Renal cortical epithelial cell (primary cell): ENCODE measurements at regions not wholly inside any gene's neighbourhood (a gene's known extent, or its start where the extent isn't known, plus 50 kb on each side); places are given as distances from the start of the nearest gene placed in this dataset.
"Not testable (repeated sequence)": the region's sequence is repeated elsewhere in the genome, so short reads cannot be mapped to it uniquely, and the experiment has no call there.

Source experiments
- DNase-seq: peaks from one replicate; pipeline ENCODE4 v3.0.0-alpha.2; 2011; ENCODE audit warnings: low read depth

- no peak for DNase-seq
These were observed 241.6 kb downstream of the SUCLG1 start for GRCh38 chr2:84217456-84217855.

GRCh38 chr2:84214455-84214854 is 244.6 kb downstream of the SUCLG1 start:
- no peak for DNase-seq

GRCh38 chr2:84212611-84213314 is 246.3 kb downstream of the SUCLG1 start:
- DNase-seq = no peak

- no peak for DNase-seq
These were observed 249.1 kb downstream of the SUCLG1 start for GRCh38 chr2:84209941-84210340.

GRCh38 chr2:84204995-84205394 is 254.1 kb downstream of the SUCLG1 start:
- no peak for DNase-seq

GRCh38 chr2:84202166-84202565 is 256.9 kb downstream of the SUCLG1 start:
- no peak for DNase-seq

- DNase-seq = no peak
These were observed 257.9 kb downstream of the SUCLG1 start for GRCh38 chr2:84201158-84201557.

GRCh38 chr2:84197901-84198300 is 261.2 kb downstream of the SUCLG1 start:
- DNase-seq = no peak

- no peak for DNase-seq
These were observed 264.0 kb downstream of the SUCLG1 start for GRCh38 chr2:84194949-84195644.

GRCh38 chr2:84194181-84194580 is 264.9 kb downstream of the SUCLG1 start:
- DNase-seq = no peak

- no peak for DNase-seq
These were observed 271.8 kb downstream of the SUCLG1 start for GRCh38 chr2:84187258-84187657.

- no peak for DNase-seq
These were observed 277.2 kb downstream of the SUCLG1 start for GRCh38 chr2:84181927-84182326.

- no peak for DNase-seq
These were observed 281.3 kb downstream of the SUCLG1 start for GRCh38 chr2:84177733-84178132.

- DNase-seq = no peak
These were observed 283.1 kb downstream of the SUCLG1 start for GRCh38 chr2:84175970-84176369.

GRCh38 chr2:84175340-84175739 is 283.7 kb downstream of the SUCLG1 start:
- peak; percentile 29 for DNase-seq

GRCh38 chr2:84173041-84173440 is 286.0 kb downstream of the SUCLG1 start:
- no peak for DNase-seq

GRCh38 chr2:84170979-84171378 is 288.1 kb downstream of the SUCLG1 start:
- DNase-seq = no peak

- DNase-seq = no peak
These were observed 289.2 kb downstream of the SUCLG1 start for GRCh38 chr2:84169871-84170270.

GRCh38 chr2:84168552-84168951 is 290.5 kb downstream of the SUCLG1 start:
- not testable (repeated sequence) for DNase-seq

GRCh38 chr2:84165256-84165655 is 293.8 kb downstream of the SUCLG1 start:
- no peak for DNase-seq

- DNase-seq = no peak
These were observed 298.6 kb downstream of the SUCLG1 start for GRCh38 chr2:84160453-84160852.

- no peak for DNase-seq
These were observed 300.5 kb downstream of the SUCLG1 start for GRCh38 chr2:84158605-84159004.

- DNase-seq = peak; percentile 4
These were observed 306.6 kb downstream of the SUCLG1 start for GRCh38 chr2:84152462-84152861.

- no peak for DNase-seq
These were observed 314.7 kb downstream of the SUCLG1 start for GRCh38 chr2:84144345-84144744.
